KOPT-K1 (cell line): ENCODE measurements at regions not wholly inside any gene's neighbourhood (a gene's known extent, or its start where the extent isn't known, plus 50 kb on each side); places are given as distances from the start of the nearest gene placed in this dataset.

ENCODE experiments used
- H3K27ac ChIP-seq: fragments of 200-600 bp; sonication (generic); 2 replicates; pipeline ENCODE4 v1.5.1; 2016; ENCODE audit warnings: antibody characterized with exemption, mild to moderate bottlenecking, low read depth, low read length; ENCODE audit not compliant: poor library complexity, severe bottlenecking
- H3K36me3 ChIP-seq: fragments of 200-600 bp; sonication (generic); 2 replicates; pipeline ENCODE4 v1.5.1; 2017; ENCODE audit warnings: antibody characterized with exemption, mild to moderate bottlenecking, low read length, moderate library complexity; ENCODE audit not compliant: insufficient read depth
- H3K9me3 ChIP-seq: fragments of 200-600 bp; sonication (generic); 2 replicates; pipeline ENCODE4 v1.5.1; 2017; ENCODE audit warnings: antibody characterized with exemption, low read length, mild to moderate bottlenecking; ENCODE audit not compliant: insufficient read depth, poor library complexity, severe bottlenecking

DNA sequence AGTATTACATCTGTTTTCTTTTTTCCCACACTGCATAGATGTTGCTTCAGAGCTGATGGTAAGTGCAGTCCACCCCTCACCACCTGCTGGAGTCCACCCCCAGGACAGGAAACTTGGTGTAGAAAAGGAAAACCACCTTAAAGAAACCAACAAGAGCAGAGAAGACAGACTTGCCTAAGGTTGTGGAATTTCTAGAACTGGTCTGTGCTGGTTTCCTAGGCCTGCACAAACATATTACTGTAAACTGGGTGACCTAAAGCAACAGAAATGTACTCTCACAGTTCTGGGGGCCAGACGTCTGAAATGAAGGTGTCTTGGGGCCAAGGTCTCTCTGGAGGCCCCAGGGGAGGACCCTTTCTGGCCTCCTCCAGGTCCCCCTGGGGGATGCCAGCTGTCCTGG lies 293.4 kb upstream of the IRX1 start:
- Histone ChIP-seq H3K27ac (no peak overlapping the region), H3K36me3 (no peaks in the 10 kb centered on the region), H3K9me3 (no peaks in the 10 kb centered on the region)

GRCh38 chr5:3301306-3301705 lies 294.3 kb upstream of the IRX1 start:
- no peaks in the 10 kb centered on the region for H3K36me3 ChIP-seq
- H3K9me3 ChIP-seq: no peaks in the 10 kb centered on the region
- no peak overlapping the region for H3K27ac ChIP-seq

DNA sequence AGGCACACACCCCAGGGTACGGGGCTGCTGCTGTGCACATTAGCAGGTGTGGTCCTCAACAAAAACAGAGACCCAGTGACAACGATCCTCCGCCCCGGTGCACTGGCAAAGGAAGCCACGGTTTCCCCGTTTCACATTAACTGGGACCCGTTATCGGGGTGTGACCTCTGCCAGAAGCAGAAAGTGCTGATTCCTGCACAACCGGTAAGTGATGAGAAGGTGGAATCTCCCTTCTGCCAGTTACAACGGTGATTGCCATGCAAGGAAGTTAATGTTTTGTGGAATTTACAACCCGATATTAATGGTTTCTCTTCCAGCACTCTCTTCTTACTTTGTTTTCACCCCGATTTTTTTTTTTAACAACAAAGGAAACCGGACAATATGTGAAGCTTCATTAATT lies 294.9 kb upstream of the IRX1 start:
- H3K36me3 ChIP-seq: no peaks in the 10 kb centered on the region
- no peak overlapping the region for H3K27ac ChIP-seq
- H3K9me3 ChIP-seq: no peaks in the 10 kb centered on the region

DNA sequence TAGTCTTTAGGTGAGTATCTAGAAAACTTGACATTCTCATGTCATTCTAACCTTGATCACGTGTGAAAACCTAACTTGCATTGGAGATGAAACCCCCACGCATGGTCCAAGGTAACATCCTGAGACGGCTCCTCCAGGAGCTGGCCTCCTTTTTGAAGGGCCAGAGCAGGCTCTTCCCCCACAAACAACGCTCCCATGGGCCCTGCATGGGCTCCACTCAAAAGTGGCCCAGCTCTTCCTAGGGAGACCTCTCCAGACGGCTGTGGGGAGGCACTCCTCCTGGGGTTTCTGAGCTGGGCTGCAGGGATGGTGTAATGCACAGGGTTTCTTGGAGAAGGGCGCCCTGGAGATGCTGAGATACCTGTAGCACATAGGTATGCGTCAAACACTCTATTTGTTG lies 296.2 kb upstream of the IRX1 start:
- Histone ChIP-seq H3K36me3 (no peaks in the 10 kb centered on the region), H3K27ac (no peak overlapping the region), H3K9me3 (no peaks in the 10 kb centered on the region)

GRCh38 chr5:3297853-3298252 lies 297.8 kb upstream of the IRX1 start:
- H3K27ac ChIP-seq: no peak overlapping the region
- no peaks in the 10 kb centered on the region for H3K9me3 ChIP-seq
- no peaks in the 10 kb centered on the region for H3K36me3 ChIP-seq

- H3K9me3 ChIP-seq: no peaks in the 10 kb centered on the region
- H3K27ac ChIP-seq: no peak overlapping the region
- no peaks in the 10 kb centered on the region for H3K36me3 ChIP-seq
Observed at GRCh38 chr5:3288325-3288724, 307.3 kb upstream of the IRX1 start.

GRCh38 chr5:3287516-3287915 lies 308.1 kb upstream of the IRX1 start:
- Histone ChIP-seq H3K9me3 (no peaks in the 10 kb centered on the region), H3K27ac (no peak overlapping the region), H3K36me3 (no peaks in the 10 kb centered on the region)

GRCh38 chr5:3285621-3286020 lies 310.0 kb upstream of the IRX1 start:
- Histone ChIP-seq H3K27ac (no peak overlapping the region), H3K36me3 (no peaks in the 10 kb centered on the region), H3K9me3 (no peaks in the 10 kb centered on the region)

- H3K36me3 ChIP-seq: no peaks in the 10 kb centered on the region
- H3K27ac ChIP-seq: no peak overlapping the region
- H3K9me3 ChIP-seq: no peaks in the 10 kb centered on the region
Observed at GRCh38 chr5:3284506-3284905, 311.1 kb upstream of the IRX1 start.

DNA sequence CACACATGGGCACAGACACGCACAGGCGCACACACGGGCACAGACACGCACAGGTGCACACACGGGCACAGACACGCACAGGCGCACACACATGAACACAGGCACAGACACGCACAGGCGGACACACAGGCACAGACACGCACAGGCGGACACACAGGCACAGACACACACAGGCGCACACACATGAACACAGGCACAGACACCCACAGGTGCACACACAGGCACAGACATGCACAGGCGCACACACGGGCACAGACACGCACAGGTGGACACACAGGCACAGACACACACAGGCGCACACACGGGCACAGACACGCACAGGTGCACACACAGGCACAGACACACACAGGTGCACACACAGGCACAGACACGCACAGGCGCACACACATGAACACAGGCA lies 312.8 kb upstream of the IRX1 start:
- H3K27ac ChIP-seq: no peak overlapping the region
- no peaks in the 10 kb centered on the region for H3K9me3 ChIP-seq
- no peaks in the 10 kb centered on the region for H3K36me3 ChIP-seq

DNA sequence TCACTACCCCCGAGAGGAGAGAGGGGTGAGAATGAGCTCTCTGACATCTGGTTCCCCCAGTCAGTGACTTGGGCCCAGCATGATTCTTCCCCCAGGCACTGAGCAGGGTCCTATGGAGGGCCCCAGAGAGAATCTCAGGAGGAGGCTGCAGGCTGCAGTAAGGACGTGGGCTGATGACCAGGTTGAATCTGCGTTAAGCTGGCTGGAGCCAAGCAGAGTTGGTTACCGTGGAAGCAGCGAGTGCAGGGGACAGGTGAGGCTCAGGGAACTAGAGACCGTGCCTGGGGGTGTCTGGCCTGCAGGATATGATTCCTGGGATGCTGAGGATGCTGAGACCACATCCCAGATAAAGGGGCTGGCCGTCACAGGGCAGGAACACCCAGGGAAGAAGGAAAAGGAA lies 314.3 kb upstream of the IRX1 start:
- no peaks in the 10 kb centered on the region for H3K36me3 ChIP-seq
- no peaks in the 10 kb centered on the region for H3K9me3 ChIP-seq
- no peak overlapping the region for H3K27ac ChIP-seq

DNA sequence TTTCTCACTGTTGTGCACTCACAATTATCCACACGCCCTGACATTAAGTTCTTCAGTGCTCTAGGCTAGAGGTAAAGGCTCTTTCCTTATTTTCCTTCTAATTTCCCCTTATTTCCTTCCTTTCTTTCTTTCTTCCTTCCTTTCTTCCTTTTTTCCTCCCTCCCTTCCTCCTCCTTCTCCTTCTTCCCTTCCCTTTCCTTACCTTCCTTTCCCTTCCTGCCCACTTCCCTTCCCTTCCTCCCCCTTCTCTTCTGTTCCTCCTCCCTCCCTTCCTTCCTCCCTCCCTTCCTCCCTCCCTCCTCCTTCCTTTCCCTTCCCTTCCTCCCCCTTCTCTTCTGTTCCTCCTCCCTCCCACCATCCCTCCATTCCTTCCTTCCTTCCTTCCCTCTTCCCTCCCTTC lies 317.0 kb upstream of the IRX1 start:
- H3K27ac ChIP-seq: no peak overlapping the region
- peaks cover 11% of the 10 kb centered on the region for H3K9me3 ChIP-seq
- no peaks in the 10 kb centered on the region for H3K36me3 ChIP-seq

- Histone ChIP-seq H3K9me3 (peaks cover 11% of the 10 kb centered on the region), H3K36me3 (no peaks in the 10 kb centered on the region), H3K27ac (no peak overlapping the region)
Observed at GRCh38 chr5:3277590-3278196, 317.9 kb upstream of the IRX1 start.

- Histone ChIP-seq H3K9me3 (peaks cover 11% of the 10 kb centered on the region), H3K27ac (no peak overlapping the region), H3K36me3 (no peaks in the 10 kb centered on the region)
Observed at GRCh38 chr5:3276896-3277295, 318.7 kb upstream of the IRX1 start.

DNA sequence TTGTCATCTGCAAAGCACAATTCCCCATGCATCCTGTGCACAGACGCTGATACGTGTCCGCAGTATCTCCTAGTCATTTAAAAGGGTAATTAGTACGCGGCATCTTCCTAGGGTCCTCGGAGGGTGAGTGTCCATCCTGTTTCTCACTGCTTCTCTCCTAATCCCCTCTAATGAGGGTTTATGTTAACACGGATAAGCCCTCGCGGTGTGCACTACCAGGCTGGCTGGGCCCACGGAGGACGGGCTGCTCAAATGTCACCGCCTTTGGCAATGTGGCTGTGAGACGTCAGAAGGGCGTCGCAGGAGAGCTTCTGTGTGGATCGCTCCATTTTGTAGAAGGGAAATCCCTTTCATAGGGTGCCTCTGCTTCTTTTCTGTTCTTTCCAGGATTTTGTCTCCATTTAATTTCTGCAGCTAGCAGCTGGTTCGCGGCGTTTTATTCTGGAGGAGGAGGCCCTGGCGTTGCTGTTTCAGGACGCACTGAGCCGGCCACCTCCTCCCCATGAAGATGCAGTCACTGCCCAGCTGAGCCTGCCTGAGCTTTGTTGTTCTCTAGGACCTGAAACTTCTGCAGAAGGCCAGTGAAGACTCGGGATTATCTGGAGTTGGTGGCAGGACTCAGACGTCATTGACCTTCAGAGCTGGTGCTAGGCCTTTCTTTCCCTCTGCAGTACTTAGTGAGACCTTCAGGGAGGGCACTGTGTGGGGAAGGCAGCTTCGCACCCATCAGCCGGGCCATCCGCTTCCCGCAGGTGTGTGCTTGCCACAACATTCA lies 326.1 kb upstream of the IRX1 start:
- H3K27ac ChIP-seq: no peak overlapping the region
- no peaks in the 10 kb centered on the region for H3K36me3 ChIP-seq
- no peaks in the 10 kb centered on the region for H3K9me3 ChIP-seq

DNA sequence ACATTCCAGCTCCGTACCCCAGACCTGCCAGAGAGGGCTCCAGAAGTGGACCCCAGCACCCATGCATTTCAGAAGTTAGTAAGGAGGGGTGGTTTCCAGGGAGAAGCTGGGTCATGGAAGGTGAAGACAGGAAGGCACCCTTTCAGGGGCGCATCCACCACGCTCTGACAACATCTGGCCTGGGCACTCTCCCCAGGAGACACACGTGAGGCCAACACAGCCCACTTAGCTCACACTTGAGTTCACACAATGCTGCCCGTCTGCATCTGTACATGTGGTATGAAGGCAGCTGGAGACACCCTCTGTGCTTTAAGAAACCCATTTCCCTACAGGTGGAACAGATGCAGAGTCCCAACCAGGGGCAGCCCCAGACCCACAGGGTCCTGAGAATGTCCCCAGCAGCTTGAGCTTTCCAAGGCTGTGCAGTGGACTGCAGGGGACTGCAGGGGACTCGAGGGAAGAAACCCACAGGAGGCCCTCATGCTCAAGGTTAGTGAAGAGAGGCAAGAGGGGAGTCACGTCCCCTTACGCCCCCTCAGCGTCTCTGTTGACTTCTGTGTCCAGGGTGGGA lies 326.8 kb upstream of the IRX1 start:
- H3K36me3 ChIP-seq: no peaks in the 10 kb centered on the region
- no peaks in the 10 kb centered on the region for H3K9me3 ChIP-seq
- H3K27ac ChIP-seq: no peak overlapping the region
